GM23338 (cell line): ENCODE measurements at regions not wholly inside any gene's neighbourhood (a gene's known extent, or its start where the extent isn't known, plus 50 kb on each side); places are given as distances from the start of the nearest gene placed in this dataset.

ENCODE experiments used
- ATAC-seq: fragments of 200-7000 bp; cut with Tn5 transposase; 3 replicates; pipeline ENCODE4 v1.9.1; 2020
- DNase-seq: peaks from one replicate; pipeline ENCODE4 v3.0.0-alpha.2; 2015; ENCODE audit warnings: low spot score
- H2AFZ ChIP-seq: fragments of 200-600 bp; sonication (generic); 2 replicates; pipeline ENCODE4 v1.8.0; 2016; ENCODE audit warnings: antibody characterized with exemption, mild to moderate bottlenecking, moderate library complexity
- H3F3A ChIP-seq: fragments of 200-600 bp; sonication (generic); replicated peaks from 2 replicates; pipeline ENCODE4 v1.8.0; 2017; ENCODE audit warnings: antibody characterized with exemption, mixed run types, low read depth
- H3K27ac ChIP-seq: fragments of 200-600 bp; sonication (generic); 2 replicates; pipeline ENCODE4 v1.6.1; 2016; ENCODE audit warnings: low read depth
- H3K27me3 ChIP-seq: fragments of 200-600 bp; sonication (generic); 2 replicates; pipeline ENCODE4 v1.8.0; 2016; ENCODE audit warnings: mild to moderate bottlenecking, mixed run types, moderate library complexity; ENCODE audit not compliant: insufficient read depth
- H3K36me3 ChIP-seq: fragments of 200-600 bp; sonication (generic); 2 replicates; pipeline ENCODE4 v1.8.0; 2016; ENCODE audit warnings: mild to moderate bottlenecking; ENCODE audit not compliant: insufficient read depth
- H3K4me1 ChIP-seq: fragments of 200-600 bp; sonication (generic); 2 replicates; pipeline ENCODE4 v1.8.0; 2016; ENCODE audit warnings: mild to moderate bottlenecking, moderate library complexity; ENCODE audit not compliant: insufficient read depth
- H3K4me2 ChIP-seq: fragments of 200-600 bp; sonication (generic); 2 replicates; pipeline ENCODE4 v1.7.1; 2017; ENCODE audit warnings: mixed run types
- H3K4me3 ChIP-seq: fragments of 200-600 bp; sonication (generic); 2 replicates; pipeline ENCODE4 v1.6.1; 2016; ENCODE audit warnings: mixed run types
- H3K79me2 ChIP-seq: fragments of 200-600 bp; sonication (generic); replicated peaks from 2 replicates; pipeline ENCODE4 v1.8.0; 2017; ENCODE audit warnings: mild to moderate bottlenecking; ENCODE audit not compliant: insufficient read depth
- H3K9me2 ChIP-seq: fragments of 200-600 bp; sonication (generic); 2 replicates; pipeline ENCODE4 v1.8.0; 2017; ENCODE audit not compliant: insufficient read depth
- H4K20me1 ChIP-seq: fragments of 200-600 bp; sonication (generic); replicated peaks from 2 replicates; pipeline ENCODE4 v1.8.0; 2017; ENCODE audit warnings: mild to moderate bottlenecking; ENCODE audit not compliant: insufficient read depth
- H3K27ac Mint-ChIP-seq: 2 replicates; pipeline ENCODE4 v1.8.0; 2020; ENCODE audit warnings: inconsistent platforms, mild to moderate bottlenecking, moderate library complexity, mixed read lengths
- H3K27me3 Mint-ChIP-seq: 3 replicates; pipeline ENCODE4 v1.8.0; 2022; ENCODE audit warnings: low read depth, mild to moderate bottlenecking, moderate library complexity, mixed read lengths, inconsistent platforms; ENCODE audit not compliant: insufficient read depth, poor library complexity
- H3K36me3 Mint-ChIP-seq: 3 replicates; pipeline ENCODE4 v1.8.0; 2021; ENCODE audit warnings: low read depth, mild to moderate bottlenecking, inconsistent platforms, moderate library complexity, mixed read lengths
- H3K4me1 Mint-ChIP-seq: 3 replicates; pipeline ENCODE4 v1.8.0; 2020; ENCODE audit warnings: mild to moderate bottlenecking, inconsistent platforms, mixed read lengths
- H3K4me3 Mint-ChIP-seq: 3 replicates; pipeline ENCODE4 v1.8.0; 2021; ENCODE audit warnings: moderate library complexity, mild to moderate bottlenecking, inconsistent platforms, mixed read lengths
- H3K9me3 Mint-ChIP-seq: 3 replicates; pipeline ENCODE4 v1.8.0; 2020; ENCODE audit warnings: moderate library complexity, mild to moderate bottlenecking, inconsistent platforms, mixed read lengths
- CREB1 ChIP-seq: fragments of 250-450 bp; sonication (Bioruptor Pico); IDR thresholded peaks from 2 replicates; pipeline ENCODE4 v1.5.0; 2020; ENCODE audit warnings: low read depth, mild to moderate bottlenecking, moderate library complexity
- EZH2 ChIP-seq: fragments of 200-600 bp; sonication (generic); IDR thresholded peaks from one replicate; pipeline ENCODE4 v1.8.0; 2017; ENCODE audit warnings: antibody characterized with exemption, mild to moderate bottlenecking, low read depth; ENCODE audit not compliant: unreplicated experiment
- EZH2phosphoT487 ChIP-seq: fragments of 200-600 bp; sonication (generic); IDR thresholded peaks from one replicate; pipeline ENCODE4 v1.8.1; 2018; ENCODE audit warnings: antibody characterized with exemption; ENCODE audit not compliant: unreplicated experiment
- NANOG ChIP-seq: IDR thresholded peaks from 2 replicates; pipeline ENCODE4 v1.6.1; 2016; ENCODE audit warnings: antibody characterized with exemption, borderline replicate concordance
- POLR2AphosphoS5 ChIP-seq: IDR thresholded peaks from 2 replicates; pipeline ENCODE4 v1.6.1; 2016; ENCODE audit warnings: antibody characterized with exemption, low read depth
- STAT1 ChIP-seq: IDR thresholded peaks from one replicate; pipeline ENCODE4 v1.6.1; 2016; ENCODE audit warnings: antibody characterized with exemption; ENCODE audit not compliant: unreplicated experiment
- ZNF114 ChIP-seq: fragments of 250-450 bp; sonication (Bioruptor Pico); IDR thresholded peaks from 2 replicates; pipeline ENCODE4 v1.5.0; 2020; ENCODE audit warnings: mild to moderate bottlenecking, moderate library complexity
- ZNF331 ChIP-seq: fragments of 250-450 bp; sonication (Bioruptor Pico); IDR thresholded peaks from 2 replicates; pipeline ENCODE4 v1.5.0; 2020; ENCODE audit warnings: low read depth, mild to moderate bottlenecking, moderate library complexity
- ZNF462 ChIP-seq: fragments of 250-450 bp; sonication (Bioruptor Pico); IDR thresholded peaks from 2 replicates; pipeline ENCODE4 v1.5.0; 2020; ENCODE audit warnings: mild to moderate bottlenecking, moderate library complexity
- TF ChIP-seq, protein P1 (sequence below), 2 experiments: fragments of 200-600 bp in 1 of 2; sonication (generic) in 1 of 2; conservative IDR thresholded peaks; 2 replicates each; pipeline versions ENCODE4 v1.5.1 to v1.6.1; 2016 to 2017; ENCODE audit warnings: antibody characterized with exemption in 2 of 2, low read depth in 2 of 2, mild to moderate bottlenecking in 2 of 2, moderate library complexity in 1 of 2

- H4K20me1 ChIP-seq, result no peaks in the 10 kb centered on the region
- no peak overlapping the region for H3K4me3 ChIP-seq
- no peak overlapping the region for H2AFZ ChIP-seq
- no peaks in the 10 kb centered on the region for H3K36me3 ChIP-seq
- no peaks in the 10 kb centered on the region for H3K27me3 ChIP-seq
- Mint-ChIP-seq H3K9me3 (peaks cover 12% of the 10 kb centered on the region), H3K27me3 (no peaks in the 10 kb centered on the region), H3K4me3 (no peak overlapping the region), H3K27ac (no peak overlapping the region), H3K4me1 (peaks cover 3% of the 10 kb centered on the region; the same call in 1 of the 3 replicates), H3K36me3 (no peaks in the 10 kb centered on the region; the same call in 2 of the 3 replicates)
- H3K4me2 ChIP-seq, result no peak overlapping the region
- no peaks in the 10 kb centered on the region for H3K9me2 ChIP-seq
- no peaks in the 10 kb centered on the region for H3K79me2 ChIP-seq
- TF ChIP-seq STAT1 (no peak), NANOG (no peak), ZNF462 (CRISPR knock-in tag) (no peak), ZNF331 (CRISPR knock-in tag) (no peak), POLR2AphosphoS5 (no peak), EZH2phosphoT487 (no peak), ZNF114 (CRISPR knock-in tag) (no peak), CREB1 (CRISPR knock-in tag) (no peak), EZH2 (no peak)
- TF ChIP-seq, protein P1, sequence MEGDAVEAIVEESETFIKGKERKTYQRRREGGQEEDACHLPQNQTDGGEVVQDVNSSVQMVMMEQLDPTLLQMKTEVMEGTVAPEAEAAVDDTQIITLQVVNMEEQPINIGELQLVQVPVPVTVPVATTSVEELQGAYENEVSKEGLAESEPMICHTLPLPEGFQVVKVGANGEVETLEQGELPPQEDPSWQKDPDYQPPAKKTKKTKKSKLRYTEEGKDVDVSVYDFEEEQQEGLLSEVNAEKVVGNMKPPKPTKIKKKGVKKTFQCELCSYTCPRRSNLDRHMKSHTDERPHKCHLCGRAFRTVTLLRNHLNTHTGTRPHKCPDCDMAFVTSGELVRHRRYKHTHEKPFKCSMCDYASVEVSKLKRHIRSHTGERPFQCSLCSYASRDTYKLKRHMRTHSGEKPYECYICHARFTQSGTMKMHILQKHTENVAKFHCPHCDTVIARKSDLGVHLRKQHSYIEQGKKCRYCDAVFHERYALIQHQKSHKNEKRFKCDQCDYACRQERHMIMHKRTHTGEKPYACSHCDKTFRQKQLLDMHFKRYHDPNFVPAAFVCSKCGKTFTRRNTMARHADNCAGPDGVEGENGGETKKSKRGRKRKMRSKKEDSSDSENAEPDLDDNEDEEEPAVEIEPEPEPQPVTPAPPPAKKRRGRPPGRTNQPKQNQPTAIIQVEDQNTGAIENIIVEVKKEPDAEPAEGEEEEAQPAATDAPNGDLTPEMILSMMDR (conservative IDR thresholded peaks at IDR 0.05; ENCODE audit: low read depth in 2 of 2), result no peak
- H3K27ac ChIP-seq, result no peak overlapping the region
- H3K4me1 ChIP-seq, result no peaks in the 10 kb centered on the region
- no peak for DNase-seq
- H3F3A ChIP-seq, result no peaks in the 10 kb centered on the region
- no peak for ATAC-seq
Measured at GRCh38 chr11:69360606-69361005, 66.7 kb downstream of the MYEOV start.
